ENCODE measurements at regions not wholly inside any gene's neighbourhood (a gene's known extent, or its start where the extent isn't known, plus 50 kb on each side); places are given as distances from the start of the nearest gene placed in this dataset.

- H3K9me3 Mint-ChIP-seq: peaks cover 11% of the 10 kb centered on the region
- no peaks in the 10 kb centered on the region for H3K4me1 Mint-ChIP-seq (ENCODE audit: low read depth)
- H3K4me3 Mint-ChIP-seq: no peak overlapping the region
- no peak for TF ChIP-seq CTCF (IDR thresholded peaks at IDR 0.05)
- H3K27me3 Mint-ChIP-seq (ENCODE audit: insufficient read depth): no peaks in the 10 kb centered on the region
- H3K36me3 Mint-ChIP-seq (ENCODE audit: low read depth): no peaks in the 10 kb centered on the region
- no peak for DNase-seq
- no peak overlapping the region for H3K27ac Mint-ChIP-seq
These were observed 264.0 kb upstream of the SYT1 start for GRCh38 chr12:78600541-78600940.

DNA sequence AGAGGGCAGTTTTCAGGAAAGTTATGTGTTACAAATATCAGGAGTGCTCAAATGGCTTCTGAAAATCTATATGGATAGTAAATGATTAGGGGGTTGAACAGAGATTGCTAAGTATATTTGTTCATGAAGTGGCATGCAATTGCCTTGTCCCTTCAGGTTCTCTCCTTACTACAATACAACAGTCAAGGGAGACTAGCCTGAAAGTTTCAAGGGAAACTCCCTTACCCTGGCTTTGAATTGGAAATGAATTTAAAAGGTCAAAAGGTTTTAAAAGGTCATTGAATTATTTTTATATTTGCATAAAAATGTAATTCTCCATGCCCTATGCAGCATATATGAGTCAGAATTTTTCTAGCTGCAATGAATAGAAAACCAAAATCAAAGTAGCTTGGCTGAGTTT is 253.1 kb upstream of the SYT1 start:
- DNase-seq: no peak
- Mint-ChIP-seq H3K27ac (no peak overlapping the region), H3K4me3 (no peak overlapping the region), H3K27me3 (ENCODE audit: insufficient read depth) (no peaks in the 10 kb centered on the region; the same call in 1 of the 2 replicates), H3K9me3 (peaks cover 5% of the 10 kb centered on the region; the same call in 1 of the 2 replicates), H3K36me3 (ENCODE audit: low read depth) (no peaks in the 10 kb centered on the region; the same call in 1 of the 2 replicates), H3K4me1 (ENCODE audit: low read depth) (no peaks in the 10 kb centered on the region)
- TF ChIP-seq CTCF (IDR thresholded peaks at IDR 0.05): no peak

DNA sequence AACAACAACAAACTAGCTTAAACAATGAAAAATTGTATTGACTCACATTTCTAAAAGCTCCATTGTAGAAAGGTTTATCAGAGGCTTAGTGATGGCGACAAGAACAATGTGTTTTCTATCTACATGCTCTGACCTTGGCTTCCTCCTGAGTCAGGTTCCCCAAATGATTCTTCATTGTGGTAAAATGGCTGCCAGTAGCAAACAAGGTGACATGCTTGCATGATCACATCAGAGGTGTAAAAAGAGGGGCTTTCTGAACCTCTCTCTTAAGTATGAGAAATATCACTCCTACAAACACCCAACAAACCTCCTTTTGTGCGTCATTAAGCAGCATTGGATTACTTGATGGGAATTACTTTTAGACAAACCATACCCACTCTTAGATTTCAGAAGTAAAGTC is 252.4 kb upstream of the SYT1 start:
- no peak overlapping the region for H3K27ac Mint-ChIP-seq

GRCh38 chr12:78617683-78618082 is 246.9 kb upstream of the SYT1 start:
- Mint-ChIP-seq H3K4me3 (no peak overlapping the region), H3K27ac (no peak overlapping the region), H3K27me3 (ENCODE audit: insufficient read depth) (peaks cover 2% of the 10 kb centered on the region; the same call in 1 of the 2 replicates), H3K4me1 (ENCODE audit: low read depth) (no peaks in the 10 kb centered on the region), H3K9me3 (no peaks in the 10 kb centered on the region; the same call in 1 of the 2 replicates), H3K36me3 (ENCODE audit: low read depth) (no peaks in the 10 kb centered on the region)
- TF ChIP-seq CTCF (IDR thresholded peaks at IDR 0.05): no peak
- no peak for DNase-seq

More for the DNA sequence above, 252.4 kb upstream of the SYT1 start:
- H3K4me3 Mint-ChIP-seq: no peak overlapping the region
- no peak for DNase-seq
- peaks cover 5% of the 10 kb centered on the region; the same call in 1 of the 2 replicates for H3K9me3 Mint-ChIP-seq
- no peak for TF ChIP-seq CTCF (IDR thresholded peaks at IDR 0.05)
- H3K27me3 Mint-ChIP-seq (ENCODE audit: insufficient read depth): no peaks in the 10 kb centered on the region; the same call in 1 of the 2 replicates
- H3K36me3 Mint-ChIP-seq (ENCODE audit: low read depth): no peaks in the 10 kb centered on the region; the same call in 1 of the 2 replicates
- H3K4me1 Mint-ChIP-seq (ENCODE audit: low read depth): no peaks in the 10 kb centered on the region

DNA sequence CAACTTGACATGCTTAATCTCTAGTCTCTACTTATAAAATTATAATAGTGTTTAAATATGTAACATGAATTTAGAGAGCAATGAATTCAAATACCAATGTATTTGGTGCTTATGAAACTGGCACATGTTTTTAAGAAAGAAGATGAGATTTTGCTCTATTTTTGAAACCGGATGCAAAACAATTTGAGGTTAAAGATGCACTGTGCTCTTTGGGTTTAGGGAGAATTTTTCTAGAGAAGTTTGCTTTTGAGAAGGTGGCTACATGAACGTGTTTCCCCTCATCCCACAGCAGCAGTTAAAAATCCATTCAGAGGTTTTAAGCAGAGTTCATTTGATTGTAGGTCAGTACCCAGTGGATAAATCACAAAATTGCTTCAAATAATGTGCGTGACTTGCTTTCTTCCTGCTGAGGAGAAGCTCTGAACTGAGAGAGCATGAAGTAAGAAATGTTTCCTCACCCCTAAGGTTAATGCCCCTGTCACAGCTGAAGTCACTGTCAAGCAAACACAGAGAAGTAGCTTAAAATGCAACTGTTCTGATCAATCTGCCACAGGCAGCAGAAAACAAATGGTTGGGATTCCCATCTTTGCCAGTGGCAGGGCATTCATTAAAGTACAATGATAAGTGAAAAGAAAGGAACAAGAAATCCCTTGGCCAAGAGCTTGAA is 241.9 kb upstream of the SYT1 start:
- Mint-ChIP-seq H3K9me3 (no peaks in the 10 kb centered on the region; the same call in 1 of the 2 replicates), H3K36me3 (ENCODE audit: low read depth) (no peaks in the 10 kb centered on the region), H3K4me1 (ENCODE audit: low read depth) (no peaks in the 10 kb centered on the region), H3K27me3 (ENCODE audit: insufficient read depth) (no peaks in the 10 kb centered on the region), H3K4me3 (no peak overlapping the region), H3K27ac (no peak overlapping the region)
- TF ChIP-seq CTCF (IDR thresholded peaks at IDR 0.05): no peak
- no peak for DNase-seq

All from HFFc6 (cell line).